Right ventricle myocardium inferior (tissue), 1 donor: ENCODE measurements at regions not wholly inside any gene's neighbourhood (a gene's known extent, or its start where the extent isn't known, plus 50 kb on each side); places are given as distances from the start of the nearest gene placed in this dataset.
"Not testable (repeated sequence)": the region's sequence is repeated elsewhere in the genome, so short reads cannot be mapped to it uniquely, and the experiment has no call there.

Experiments
- ATAC-seq: fragments of 200-7000 bp; cut with Tn5 transposase; one replicate; pipeline ENCODE4 v1.9.1; 2020; ENCODE audit warnings: mild to moderate bottlenecking, moderate library complexity
- DNase-seq: peaks from one replicate; pipeline ENCODE4 v3.0.0; 2021; ENCODE audit errors: missing footprints
- intact Hi-C: fragments of 100-400 bp; cut with DNase I; formaldehyde crosslinking; loops from one replicate; pipeline ENCODE4 v1.11.0; 2022
- donor health status: DM: no; HTN: yes; CAD: no; lungs with severe emphysema.

GRCh38 chr2:111344590-111344989 is 223.9 kb downstream of the BCL2L11 start:
- DNase-seq, ATAC-seq, intact Hi-C loops: not testable (repeated sequence)

GRCh38 chr2:111345439-111345838 is 224.7 kb downstream of the BCL2L11 start:
- intact Hi-C loops, ATAC-seq: not testable (repeated sequence)

GRCh38 chr2:111346018-111346930 is 225.6 kb downstream of the BCL2L11 start:
- peak; percentile 64 for DNase-seq
- peak; percentile 89 for ATAC-seq
- intact Hi-C loops = not testable (repeated sequence)

More at GRCh38 chr2:111345439-111345838, 224.7 kb downstream of the BCL2L11 start:
- not testable (repeated sequence) for DNase-seq

GRCh38 chr2:111347695-111348094 is 227.0 kb downstream of the BCL2L11 start:
- DNase-seq, intact Hi-C loops, ATAC-seq: not testable (repeated sequence)

- DNase-seq, ATAC-seq, intact Hi-C loops: not testable (repeated sequence)
Measured at GRCh38 chr2:111348316-111348715, 227.6 kb downstream of the BCL2L11 start.

- DNase-seq = peak; percentile 59
- intact Hi-C loops = not testable (repeated sequence)
- peak; percentile 83 for ATAC-seq
Measured at GRCh38 chr2:111355022-111355817, 234.5 kb downstream of the BCL2L11 start.

- DNase-seq, intact Hi-C loops: not testable (repeated sequence)
- ATAC-seq = peak; percentile 45
Measured at GRCh38 chr2:111355823-111356511, 235.3 kb downstream of the BCL2L11 start.

- ATAC-seq = peak; percentile 75
- intact Hi-C loops = not testable (repeated sequence)
- peak; percentile 87 for DNase-seq
Measured at GRCh38 chr2:111356512-111357031, 235.9 kb downstream of the BCL2L11 start.

GRCh38 chr2:111365986-111366640 is 245.4 kb downstream of the BCL2L11 start:
- ATAC-seq = peak; percentile 64
- intact Hi-C loops = not testable (repeated sequence)
- peak; percentile 60 for DNase-seq

- intact Hi-C loops, DNase-seq, ATAC-seq: not testable (repeated sequence)
Measured at GRCh38 chr2:111366641-111367029, 245.9 kb downstream of the BCL2L11 start.

- DNase-seq, ATAC-seq, intact Hi-C loops: not testable (repeated sequence)
Measured at GRCh38 chr2:111367080-111367479, 246.4 kb downstream of the BCL2L11 start.

- peak; percentile 31 for ATAC-seq
- DNase-seq, intact Hi-C loops: not testable (repeated sequence)
Measured at GRCh38 chr2:111367871-111368270, 247.2 kb downstream of the BCL2L11 start.

GRCh38 chr2:111368288-111368687 is 247.6 kb downstream of the BCL2L11 start:
- ATAC-seq = peak; percentile 24
- intact Hi-C loops, DNase-seq: not testable (repeated sequence)

- DNase-seq, intact Hi-C loops, ATAC-seq: not testable (repeated sequence)
Measured at GRCh38 chr2:111373060-111373459, 252.3 kb downstream of the BCL2L11 start.

GRCh38 chr2:111373989-111374388 is 253.3 kb downstream of the BCL2L11 start:
- intact Hi-C loops, DNase-seq, ATAC-seq: not testable (repeated sequence)

GRCh38 chr2:111374734-111375133 is 254.0 kb downstream of the BCL2L11 start:
- ATAC-seq, DNase-seq, intact Hi-C loops: not testable (repeated sequence)

- ATAC-seq, intact Hi-C loops, DNase-seq: not testable (repeated sequence)
Measured at GRCh38 chr2:111375320-111375883, 254.7 kb downstream of the BCL2L11 start.
